Left lobe of liver (tissue), 2 donors: ENCODE measurements at regions not wholly inside any gene's neighbourhood (a gene's known extent, or its start where the extent isn't known, plus 50 kb on each side); places are given as distances from the start of the nearest gene placed in this dataset.
"Not testable (repeated sequence)": the region's sequence is repeated elsewhere in the genome, so short reads cannot be mapped to it uniquely, and the experiment has no call there.

Experiments
- ATAC-seq: fragments of 200-7000 bp; cut with Tn5 transposase; one replicate; pipeline ENCODE4 v1.9.1; 2020; ENCODE audit warnings: mild to moderate bottlenecking, moderate library complexity
- DNase-seq: peaks from one replicate; pipeline ENCODE4 v3.0.0-alpha.2; 2020; ENCODE audit warnings: low spot score
- donor health status: DM: no; HTN: no; CAD: no; lungs with moderate emphysema.
- donor health status: DM: no; HTN: yes; CAD: no.

- ATAC-seq (no peak), DNase-seq (no peak)
These were observed 486.3 kb upstream of the TBL1XR1 start for GRCh38 chr3:177683586-177683985.

GRCh38 chr3:177686671-177687070, 489.4 kb upstream of the TBL1XR1 start:
- ATAC-seq (no peak), DNase-seq (no peak)

GRCh38 chr3:177687291-177687690, 490.0 kb upstream of the TBL1XR1 start:
- DNase-seq (no peak), ATAC-seq (no peak)

- no peak for ATAC-seq
These were observed 490.9 kb upstream of the TBL1XR1 start for GRCh38 chr3:177688152-177688551.

GRCh38 chr3:177689077-177689476, 491.8 kb upstream of the TBL1XR1 start:
- ATAC-seq: no peak

More at GRCh38 chr3:177688152-177688551, 490.9 kb upstream of the TBL1XR1 start:
- DNase-seq: no peak

GRCh38 chr3:177689869-177690268, 492.6 kb upstream of the TBL1XR1 start:
- DNase-seq: no peak
- ATAC-seq: no peak

More at GRCh38 chr3:177689077-177689476, 491.8 kb upstream of the TBL1XR1 start:
- DNase-seq: no peak

- ATAC-seq (no peak), DNase-seq (no peak)
These were observed 493.0 kb upstream of the TBL1XR1 start for GRCh38 chr3:177690306-177690705.

GRCh38 chr3:177692304-177692975, 495.2 kb upstream of the TBL1XR1 start:
- DNase-seq: no peak

GRCh38 chr3:177693616-177694264, 496.5 kb upstream of the TBL1XR1 start:
- ATAC-seq (no peak), DNase-seq (no peak)

More at GRCh38 chr3:177692304-177692975, 495.2 kb upstream of the TBL1XR1 start:
- ATAC-seq: no peak

GRCh38 chr3:177694316-177694715, 497.0 kb upstream of the TBL1XR1 start:
- DNase-seq (no peak), ATAC-seq (no peak)

- ATAC-seq: no peak
These were observed 497.7 kb upstream of the TBL1XR1 start for GRCh38 chr3:177694951-177695350.

GRCh38 chr3:177700117-177700516, 502.8 kb upstream of the TBL1XR1 start:
- ATAC-seq (no peak), DNase-seq (no peak)

More at GRCh38 chr3:177694951-177695350, 497.7 kb upstream of the TBL1XR1 start:
- DNase-seq: no peak

GRCh38 chr3:177703788-177704187, 506.5 kb upstream of the TBL1XR1 start:
- DNase-seq: no peak
- ATAC-seq: no peak

- DNase-seq (no peak), ATAC-seq (no peak)
These were observed 508.9 kb upstream of the TBL1XR1 start for GRCh38 chr3:177705976-177706823.

GRCh38 chr3:177709470-177709869, 512.2 kb upstream of the TBL1XR1 start:
- DNase-seq, ATAC-seq: not testable (repeated sequence)

- DNase-seq (no peak), ATAC-seq (no peak)
These were observed 513.2 kb upstream of the TBL1XR1 start for GRCh38 chr3:177710506-177710905.

- ATAC-seq (no peak), DNase-seq (no peak)
These were observed 514.4 kb upstream of the TBL1XR1 start for GRCh38 chr3:177711637-177712036.

GRCh38 chr3:177713928-177714900, 516.9 kb upstream of the TBL1XR1 start:
- ATAC-seq (no peak), DNase-seq (no peak)

GRCh38 chr3:177714945-177715344, 517.7 kb upstream of the TBL1XR1 start:
- DNase-seq (no peak), ATAC-seq (no peak)

- ATAC-seq (no peak), DNase-seq (no peak)
These were observed 518.7 kb upstream of the TBL1XR1 start for GRCh38 chr3:177715980-177716379.
